ENCODE measurements at regions not wholly inside any gene's neighbourhood (a gene's known extent, or its start where the extent isn't known, plus 50 kb on each side); places are given as distances from the start of the nearest gene placed in this dataset.

GRCh38 chr2:65789923-65790675 is 357.7 kb upstream of the SPRED2 start:
- no peaks in the 10 kb centered on the region for H3K4me1 ChIP-seq (ENCODE audit: insufficient read depth, poor library complexity, severe bottlenecking)
- no peak for DNase-seq (ENCODE audit: low spot score)
- H3K27me3 ChIP-seq (ENCODE audit: insufficient read depth, poor library complexity, severe bottlenecking) = no peaks in the 10 kb centered on the region
- no peaks in the 10 kb centered on the region for H3K9me3 ChIP-seq (ENCODE audit: severe bottlenecking)
- no peak for TF ChIP-seq CTCF (IDR thresholded peaks at IDR 0.05; ENCODE audit: poor library complexity, severe bottlenecking)
- H3K4me3 ChIP-seq (ENCODE audit: severe bottlenecking) = no peak overlapping the region
- no peak for ATAC-seq (ENCODE audit: low read depth)
- no peaks in the 10 kb centered on the region for H3K36me3 ChIP-seq (ENCODE audit: low read depth)
- H3K27ac ChIP-seq (ENCODE audit: poor library complexity, severe bottlenecking) = no peak overlapping the region

DNA sequence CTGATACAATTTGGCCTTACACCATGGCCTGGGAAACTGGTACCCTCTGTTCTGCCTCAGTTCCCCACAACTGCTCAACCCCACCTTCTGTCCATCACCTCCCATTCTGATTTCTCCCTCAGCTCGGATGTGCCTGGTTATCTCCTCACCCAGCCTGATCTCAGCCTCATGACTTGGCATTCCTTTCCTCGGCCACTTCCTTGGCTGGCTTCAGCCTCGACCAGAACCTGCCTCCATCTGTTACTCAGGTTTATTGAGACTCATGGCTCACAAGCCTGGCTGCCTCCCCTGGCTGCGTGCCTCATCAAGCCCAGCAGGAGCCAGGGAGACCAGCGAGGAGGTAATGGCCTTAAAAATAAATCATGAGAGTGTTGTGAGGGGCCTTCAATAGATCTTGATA is 356.2 kb upstream of the SPRED2 start:
- ATAC-seq (ENCODE audit: low read depth) = no peak
- Histone ChIP-seq H3K36me3 (ENCODE audit: low read depth) (no peaks in the 10 kb centered on the region), H3K4me3 (ENCODE audit: severe bottlenecking) (no peak overlapping the region), H3K27me3 (ENCODE audit: insufficient read depth, poor library complexity, severe bottlenecking) (no peaks in the 10 kb centered on the region), H3K27ac (ENCODE audit: poor library complexity, severe bottlenecking) (no peak overlapping the region), H3K4me1 (ENCODE audit: insufficient read depth, poor library complexity, severe bottlenecking) (peaks cover 5% of the 10 kb centered on the region), H3K9me3 (ENCODE audit: severe bottlenecking) (no peaks in the 10 kb centered on the region)
- no peak for DNase-seq (ENCODE audit: low spot score)
- no peak for TF ChIP-seq CTCF (IDR thresholded peaks at IDR 0.05; ENCODE audit: poor library complexity, severe bottlenecking)

- H3K4me3 ChIP-seq (ENCODE audit: severe bottlenecking) = no peak overlapping the region
- DNase-seq (ENCODE audit: low spot score) = no peak
- H3K27me3 ChIP-seq (ENCODE audit: insufficient read depth, poor library complexity, severe bottlenecking) = no peaks in the 10 kb centered on the region
- peaks cover 19% of the 10 kb centered on the region for H3K4me1 ChIP-seq (ENCODE audit: insufficient read depth, poor library complexity, severe bottlenecking)
- ATAC-seq (ENCODE audit: low read depth) = no peak
- TF ChIP-seq CTCF (IDR thresholded peaks at IDR 0.05; ENCODE audit: poor library complexity, severe bottlenecking) = no peak
- no peaks in the 10 kb centered on the region for H3K9me3 ChIP-seq (ENCODE audit: severe bottlenecking)
- no peaks in the 10 kb centered on the region for H3K36me3 ChIP-seq (ENCODE audit: low read depth)
- H3K27ac ChIP-seq (ENCODE audit: poor library complexity, severe bottlenecking) = no peak overlapping the region
Observed at GRCh38 chr2:65786765-65787164, 354.4 kb upstream of the SPRED2 start.

GRCh38 chr2:65786007-65786717 is 353.8 kb upstream of the SPRED2 start:
- DNase-seq (ENCODE audit: low spot score) = no peak
- Histone ChIP-seq H3K27ac (ENCODE audit: poor library complexity, severe bottlenecking) (no peak overlapping the region), H3K9me3 (ENCODE audit: severe bottlenecking) (no peaks in the 10 kb centered on the region), H3K36me3 (ENCODE audit: low read depth) (no peaks in the 10 kb centered on the region), H3K27me3 (ENCODE audit: insufficient read depth, poor library complexity, severe bottlenecking) (no peaks in the 10 kb centered on the region), H3K4me1 (ENCODE audit: insufficient read depth, poor library complexity, severe bottlenecking) (peaks cover 19% of the 10 kb centered on the region), H3K4me3 (ENCODE audit: severe bottlenecking) (no peak overlapping the region)
- no peak for ATAC-seq (ENCODE audit: low read depth)
- no peak for TF ChIP-seq CTCF (IDR thresholded peaks at IDR 0.05; ENCODE audit: poor library complexity, severe bottlenecking)

Data from RWPE2 (cell line).